Aorta (tissue), 5 donors: ENCODE measurements at regions not wholly inside any gene's neighbourhood (a gene's known extent, or its start where the extent isn't known, plus 50 kb on each side); places are given as distances from the start of the nearest gene placed in this dataset.
"Not testable (repeated sequence)": the region's sequence is repeated elsewhere in the genome, so short reads cannot be mapped to it uniquely, and the experiment has no call there.

Experiments used
- ATAC-seq: fragments of 200-7000 bp; cut with Tn5 transposase; one replicate; pipeline ENCODE4 v1.9.1; 2022; ENCODE audit warnings: moderate library complexity; ENCODE audit not compliant: low FRiP score
- DNase-seq, 2 donors: peaks; one replicate each; pipeline ENCODE4 v3.0.0-alpha.2; 2020
- H3K27ac ChIP-seq, 2 donors: one replicate each; pipeline ENCODE4 v1.5.1; 2013; ENCODE audit warnings: low read length in 2 of 2, mild to moderate bottlenecking in 2 of 2, moderate library complexity in 2 of 2, control low read depth in 1 of 2, inconsistent platforms in 1 of 2, low read depth in 1 of 2
- H3K27me3 ChIP-seq, 2 donors: one replicate each; pipeline ENCODE4 v1.6.1; 2013; ENCODE audit warnings: control low read depth in 1 of 2, low read length in 1 of 2, mild to moderate bottlenecking in 1 of 2, moderate library complexity in 1 of 2; ENCODE audit not compliant: insufficient read depth in 2 of 2, control insufficient read depth in 1 of 2
- H3K36me3 ChIP-seq, 2 donors: one replicate each; pipeline ENCODE4 v1.6.1; 2013; ENCODE audit warnings: control low read depth in 1 of 2, low read length in 1 of 2, mild to moderate bottlenecking in 1 of 2; ENCODE audit not compliant: insufficient read depth in 2 of 2, control insufficient read depth in 1 of 2
- H3K4me1 ChIP-seq, 2 donors: one replicate each; pipeline ENCODE4 v1.6.1; 2013; ENCODE audit warnings: low read length in 2 of 2, control low read depth in 1 of 2, mild to moderate bottlenecking in 1 of 2, moderate library complexity in 1 of 2; ENCODE audit not compliant: insufficient read depth in 2 of 2, control insufficient read depth in 1 of 2
- H3K4me3 ChIP-seq, 2 donors: one replicate each; pipeline ENCODE4 v1.5.1; 2013; ENCODE audit warnings: low read length in 2 of 2, control low read depth in 1 of 2, mild to moderate bottlenecking in 1 of 2
- H3K9me3 ChIP-seq: one replicate; pipeline ENCODE4 v1.6.1; 2013; ENCODE audit warnings: mild to moderate bottlenecking, low read length; ENCODE audit not compliant: control insufficient read depth
- WGBS, 2 donors: extraction: QIAGEN DNeasy Blood & Tissue Kit; methylation state at CpG; one replicate each; pipeline ENCODE4 v1.1.7; 2013; 5-methylcytosine and 5-hydroxymethylcytosine counted together
- intact Hi-C, 2 donors: fragments of 100-400 bp; cut with DNase I; formaldehyde crosslinking; loops; one replicate each; pipeline versions ENCODE4 v1.14.2 to v1.15.0; 2022
- donor health status: healthy with polysubstance abuse.
- donor health status: Bipolar disorder and iron deficiency.
- donor health status: DM: no; HTN: no; CAD: no.
- donor health status: DM: no; HTN: no; CAD: no.
- donor health status: DM: yes; HTN: yes; CAD: no.

DNA sequence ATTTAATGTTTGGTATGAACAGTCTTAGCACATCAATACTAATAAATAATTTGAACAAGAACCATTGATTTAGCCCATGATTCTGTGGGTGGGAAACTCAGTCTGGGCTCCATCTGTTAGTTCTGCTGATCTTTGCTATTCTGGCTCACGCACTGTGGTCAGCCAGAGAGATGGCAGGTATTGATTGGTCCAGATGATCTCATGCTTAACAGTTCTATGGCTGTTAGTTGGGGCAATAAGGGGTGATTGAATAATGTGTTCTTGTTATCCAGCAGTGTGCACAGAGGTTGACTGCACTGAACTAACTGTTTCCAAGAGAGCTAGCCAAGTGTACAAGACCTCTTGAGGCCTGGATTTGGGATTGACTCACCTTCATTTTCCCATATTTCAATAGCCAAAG is 824.3 kb downstream of the SEMA5A start:
- ATAC-seq (no peak), DNase-seq (no peak)
- 97 to 100% methylated on average over 1 of the region's 1 CpG for whole genome bisulfite sequencing, 2 donors
- no peak overlapping the region for H3K27ac ChIP-seq
- no peaks in the 10 kb centered on the region for H3K4me1 ChIP-seq
- H3K9me3 ChIP-seq: no peaks in the 10 kb centered on the region
- no peaks in the 10 kb centered on the region for H3K27me3 ChIP-seq
- H3K4me3 ChIP-seq: no peak overlapping the region
- intact Hi-C loops: no loop called here
- no peaks in the 10 kb centered on the region for H3K36me3 ChIP-seq

DNA sequence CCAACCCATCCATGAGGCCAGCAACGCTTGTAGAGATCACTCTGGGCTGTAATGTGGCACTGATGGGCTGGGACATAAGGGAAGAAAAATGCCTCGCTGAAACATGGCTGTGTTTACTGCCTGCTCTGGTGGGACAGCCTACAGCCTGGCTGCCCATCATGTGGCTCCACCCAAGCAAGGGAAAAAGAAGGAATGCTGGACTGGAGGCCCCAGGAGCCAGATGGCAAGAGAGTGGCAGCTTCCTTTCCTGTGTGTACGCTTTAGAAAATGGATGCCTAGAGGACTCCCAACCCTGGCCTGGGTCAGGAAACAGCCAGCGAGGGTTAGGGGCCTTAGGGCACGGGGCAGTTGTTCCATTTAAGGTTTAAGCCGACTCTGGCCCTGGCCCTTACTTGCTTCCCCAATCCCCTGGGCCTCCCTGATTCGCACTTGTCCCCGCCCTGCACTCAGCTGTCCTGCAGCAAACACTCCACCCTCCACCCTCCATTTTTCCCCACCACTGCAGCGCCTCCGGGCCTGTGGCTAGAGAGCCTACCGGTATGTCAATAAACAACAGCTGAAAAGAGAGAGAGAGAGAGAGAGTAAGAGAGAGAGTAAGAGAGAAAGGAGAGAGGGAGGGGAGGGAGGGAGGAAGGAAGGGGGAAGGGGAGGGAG is 819.4 kb downstream of the SEMA5A start:
- ATAC-seq: no peak
- Histone ChIP-seq H3K36me3 (no peaks in the 10 kb centered on the region), H3K9me3 (no peaks in the 10 kb centered on the region), H3K27me3 (no peaks in the 10 kb centered on the region), H3K27ac (no peak overlapping the region), H3K4me3 (no peak overlapping the region), H3K4me1 (no peaks in the 10 kb centered on the region)
- DNase-seq: no peak
- intact Hi-C loops: no loop called here
- WGBS, 2 donors: 88 to 90% methylated on average over 11 of the region's 11 CpGs

GRCh38 chr5:8727396-8727795 is 818.5 kb downstream of the SEMA5A start:
- Histone ChIP-seq H3K27me3 (no peaks in the 10 kb centered on the region), H3K36me3 (no peaks in the 10 kb centered on the region), H3K9me3 (no peaks in the 10 kb centered on the region), H3K4me3 (no peak overlapping the region), H3K4me1 (no peaks in the 10 kb centered on the region), H3K27ac (no peak overlapping the region)
- whole genome bisulfite sequencing, 2 donors: 60 to 70% methylated on average over 4 of the region's 4 CpGs
- ATAC-seq: no peak
- intact Hi-C loops: no loop called here
- no peak for DNase-seq

GRCh38 chr5:8729437-8729836 is 816.4 kb downstream of the SEMA5A start:
- Histone ChIP-seq H3K4me3 (no peak overlapping the region), H3K27me3 (no peaks in the 10 kb centered on the region), H3K4me1 (no peaks in the 10 kb centered on the region), H3K36me3 (no peaks in the 10 kb centered on the region), H3K9me3 (no peaks in the 10 kb centered on the region), H3K27ac (no peak overlapping the region)
- intact Hi-C loops: no loop called here
- DNase-seq (no peak), ATAC-seq (no peak)
- WGBS, 2 donors: 2% methylated on average over 1 of the region's 1 CpG

GRCh38 chr5:8730194-8730593 is 815.7 kb downstream of the SEMA5A start:
- intact Hi-C loops: no loop called here
- DNase-seq (no peak), ATAC-seq (no peak)
- Histone ChIP-seq H3K27ac (no peak overlapping the region), H3K9me3 (no peaks in the 10 kb centered on the region), H3K36me3 (no peaks in the 10 kb centered on the region), H3K4me3 (no peak overlapping the region), H3K27me3 (no peaks in the 10 kb centered on the region), H3K4me1 (no peaks in the 10 kb centered on the region)
- 89 to 94% methylated on average over 2 of the region's 2 CpGs for WGBS, 2 donors

GRCh38 chr5:8731110-8731509 is 814.8 kb downstream of the SEMA5A start:
- WGBS, 2 donors: 85 to 100% methylated on average over 2 to 4 of the region's 7 CpGs
- ATAC-seq, H3K27me3 ChIP-seq, H3K4me1 ChIP-seq, H3K4me3 ChIP-seq, H3K36me3 ChIP-seq, intact Hi-C loops, H3K9me3 ChIP-seq, DNase-seq, H3K27ac ChIP-seq: not testable (repeated sequence)

DNA sequence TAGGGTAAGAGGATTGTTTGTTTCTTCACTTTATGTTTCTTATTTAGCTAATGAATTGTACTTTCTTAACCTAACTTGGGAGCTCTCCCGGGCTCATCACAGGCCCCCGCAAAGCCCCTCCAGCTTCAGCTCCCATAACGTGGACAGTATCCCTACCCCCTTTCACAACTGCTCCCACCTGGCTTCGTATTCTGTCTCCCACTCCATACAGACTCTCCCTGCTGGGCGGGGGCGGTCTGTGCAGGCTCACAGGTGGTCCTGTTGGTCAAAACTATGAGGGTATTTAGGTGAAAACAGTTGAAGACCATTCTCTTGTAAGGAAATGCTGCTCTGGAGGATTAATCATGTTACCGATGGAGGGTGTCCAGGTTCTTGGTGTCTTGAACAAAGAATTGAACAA is 805.3 kb downstream of the SEMA5A start:
- no peak overlapping the region for H3K27ac ChIP-seq
- no peaks in the 10 kb centered on the region for H3K9me3 ChIP-seq
- no peaks in the 10 kb centered on the region for H3K4me1 ChIP-seq
- H3K27me3 ChIP-seq: no peaks in the 10 kb centered on the region
- DNase-seq: no peak
- intact Hi-C loops: no loop called here
- WGBS, 2 donors: 82 to 85% methylated on average over 7 of the region's 7 CpGs
- no peak for ATAC-seq
- H3K36me3 ChIP-seq: no peaks in the 10 kb centered on the region
- H3K4me3 ChIP-seq: no peak overlapping the region

DNA sequence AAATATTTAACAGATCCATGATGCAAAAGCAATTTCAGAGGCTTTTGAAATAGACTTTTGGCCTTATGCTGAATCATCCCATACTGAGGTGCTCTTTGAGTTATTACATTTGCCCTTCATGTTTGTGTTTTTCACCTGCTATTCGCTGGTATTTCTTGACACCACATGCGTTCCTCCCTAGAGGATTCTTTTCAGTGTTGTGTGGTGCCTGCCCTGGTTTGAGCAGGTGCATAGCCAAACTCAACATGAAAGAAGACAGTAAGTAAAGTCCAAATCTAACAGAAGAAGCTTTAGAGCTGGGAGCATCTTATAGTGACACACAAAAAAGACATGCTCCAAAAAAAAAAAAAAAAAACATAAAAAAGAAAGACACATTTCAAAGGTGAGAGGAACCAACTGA is 796.3 kb downstream of the SEMA5A start:
- WGBS, 2 donors: 95 to 97% methylated on average over 2 of the region's 2 CpGs
- intact Hi-C loops: no loop called here
- Histone ChIP-seq H3K27ac (no peak overlapping the region), H3K4me1 (no peaks in the 10 kb centered on the region), H3K27me3 (peaks cover 0 to 1% of the 10 kb centered on the region in 2 donors), H3K36me3 (no peaks in the 10 kb centered on the region), H3K9me3 (no peaks in the 10 kb centered on the region), H3K4me3 (no peak overlapping the region)
- ATAC-seq (no peak), DNase-seq (no peak)

DNA sequence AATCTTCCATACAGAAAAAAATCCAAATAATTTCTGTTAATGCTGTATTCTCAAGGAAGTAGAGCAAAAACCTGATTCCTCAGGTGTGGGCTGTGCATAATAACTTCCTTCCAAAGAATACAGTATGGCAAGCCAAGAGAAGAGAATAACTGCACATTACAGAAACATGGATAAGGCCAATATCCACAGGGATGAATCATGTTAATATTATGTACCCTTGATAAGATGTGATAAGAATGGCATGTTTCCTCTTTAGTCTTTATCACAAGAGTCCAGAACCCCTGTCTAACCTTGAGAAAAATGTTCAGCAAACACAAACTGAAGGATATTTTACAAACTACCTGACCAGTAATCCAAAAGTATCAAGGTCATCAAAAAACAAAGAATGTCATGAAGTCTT is 795.8 kb downstream of the SEMA5A start:
- no peak for ATAC-seq
- no peak overlapping the region for H3K4me3 ChIP-seq
- intact Hi-C loops: loop anchor here in 1 of 2 donors (10.0 kb wide), 1 partner anchor 455 kb away; no protein-coding TSS in a partner anchor
- no peaks in the 10 kb centered on the region for H3K4me1 ChIP-seq
- no peak overlapping the region for H3K27ac ChIP-seq
- peaks cover 0 to 1% of the 10 kb centered on the region in 2 donors for H3K27me3 ChIP-seq
- no peaks in the 10 kb centered on the region for H3K36me3 ChIP-seq
- no peak for DNase-seq
- H3K9me3 ChIP-seq: no peaks in the 10 kb centered on the region
